Natural killer cell treated with Interleukin-12 subunit alpha and Interleukin-12 subunit beta and Interleukin-15 and Interleukin-18, amount 100 ng/mL, for 72 hours (primary cell): ENCODE measurements at regions not wholly inside any gene's neighbourhood (a gene's known extent, or its start where the extent isn't known, plus 50 kb on each side); places are given as distances from the start of the nearest gene placed in this dataset.

Source experiments
- ATAC-seq, 2 donors: fragments of 150-1000 bp; cut with Tn5 transposase in 1 of 2; sonication (Bioruptor Pico), chemical (Tn5 transposase) in 1 of 2; 2 replicates each; pipeline ENCODE4 v1.10.0; 2021
- DNase-seq: peaks from one replicate; pipeline ENCODE4 v3.0.0; 2022; ENCODE audit warnings: low spot score
- H3K27ac Mint-ChIP-seq, 2 donors: 1 replicate in 1 of 2; 2 replicates in 1 of 2; pipeline ENCODE4 v1.8.0; 2022; ENCODE audit warnings: mixed read lengths in 2 of 2, mild to moderate bottlenecking in 1 of 2, moderate library complexity in 1 of 2
- H3K27me3 Mint-ChIP-seq, 2 donors: 1 replicate in 1 of 2; 2 replicates in 1 of 2; pipeline ENCODE4 v1.8.0; 2022; ENCODE audit warnings: mixed read lengths in 2 of 2
- H3K36me3 Mint-ChIP-seq: one replicate; pipeline ENCODE4 v1.8.0; 2022; ENCODE audit warnings: mixed read lengths
- H3K4me1 Mint-ChIP-seq, 2 donors: 1 replicate in 1 of 2; 2 replicates in 1 of 2; pipeline ENCODE4 v1.8.0; 2022; ENCODE audit warnings: low read depth in 2 of 2, mixed read lengths in 2 of 2, mild to moderate bottlenecking in 1 of 2
- H3K4me3 Mint-ChIP-seq: one replicate; pipeline ENCODE4 v1.8.0; 2022; ENCODE audit warnings: mixed read lengths
- H3K9me3 Mint-ChIP-seq: 2 replicates; pipeline ENCODE4 v1.8.0; 2022; ENCODE audit warnings: mixed read lengths

DNA sequence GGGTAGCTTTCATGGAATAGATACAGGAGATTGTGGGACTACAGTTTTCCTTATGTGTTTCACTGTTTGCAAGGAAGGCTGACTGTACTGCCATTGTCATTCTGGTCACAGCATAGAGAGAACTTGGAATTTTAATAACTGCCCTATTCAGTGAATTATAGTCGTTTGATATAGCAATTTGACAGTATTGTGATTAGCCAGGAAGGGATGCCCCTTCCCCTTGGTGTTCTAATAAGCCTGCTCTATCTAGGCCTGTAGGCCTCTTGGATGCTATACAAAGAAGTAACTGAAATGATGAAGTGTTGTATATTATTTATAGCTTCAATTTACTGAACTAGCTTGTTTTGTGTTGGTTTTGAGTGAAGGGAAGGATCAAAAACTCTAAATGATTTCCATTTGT, 528.6 kb upstream of the CDH2 start:
- no peak overlapping the region for H3K4me3 Mint-ChIP-seq
- no peaks in the 10 kb centered on the region for H3K9me3 Mint-ChIP-seq
- no peak for DNase-seq
- no peaks in the 10 kb centered on the region for H3K4me1 Mint-ChIP-seq
- H3K27ac Mint-ChIP-seq, result no peak overlapping the region
- no peak for ATAC-seq
- peaks cover 0 to 3% of the 10 kb centered on the region in 2 donors for H3K27me3 Mint-ChIP-seq
- H3K36me3 Mint-ChIP-seq, result no peaks in the 10 kb centered on the region

DNA sequence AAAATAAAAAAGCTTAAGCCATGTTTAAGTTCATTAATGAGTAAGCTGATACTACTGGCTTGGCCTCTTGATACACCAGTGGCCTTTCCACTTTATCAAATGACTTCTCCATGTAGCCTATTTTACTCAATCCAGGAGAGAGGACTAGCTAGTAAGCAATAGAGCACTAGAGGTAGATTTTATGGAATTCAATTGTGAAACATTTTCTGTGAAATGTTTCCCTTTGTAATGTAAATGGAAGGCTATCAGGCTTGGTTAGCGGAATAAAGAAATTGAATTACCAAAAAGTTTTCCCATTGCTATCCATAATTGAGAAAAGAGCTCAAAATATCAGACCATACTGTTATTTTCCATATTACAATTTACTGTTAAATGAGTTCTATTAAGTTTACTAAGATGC, 515.4 kb upstream of the CDH2 start:
- no peaks in the 10 kb centered on the region for H3K9me3 Mint-ChIP-seq
- ATAC-seq (no peak), DNase-seq (no peak)
- H3K4me1 Mint-ChIP-seq, result peaks cover 0 to 2% of the 10 kb centered on the region in 2 donors
- H3K4me3 Mint-ChIP-seq, result no peak overlapping the region
- H3K27me3 Mint-ChIP-seq, result no peaks in the 10 kb centered on the region
- H3K27ac Mint-ChIP-seq, result no peak overlapping the region
- H3K36me3 Mint-ChIP-seq, result no peaks in the 10 kb centered on the region

DNA sequence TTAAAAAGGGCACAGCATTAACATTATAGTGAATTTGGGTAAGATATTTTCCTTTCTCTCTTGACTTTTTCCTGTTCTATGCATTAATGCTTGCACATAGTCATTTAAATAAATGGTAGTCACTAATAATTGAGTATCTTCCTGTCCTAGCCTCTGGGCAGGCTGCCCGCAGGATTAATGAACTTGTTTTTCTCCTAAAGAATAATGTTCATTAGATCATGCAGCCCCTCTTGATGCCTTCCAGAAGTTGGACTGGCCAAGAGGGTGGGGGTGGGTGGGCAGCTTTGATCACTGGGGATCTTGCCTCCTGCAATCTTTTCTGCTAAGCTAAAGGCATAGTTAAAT, 514.5 kb upstream of the CDH2 start:
- no peak for DNase-seq
- Mint-ChIP-seq H3K36me3 (no peaks in the 10 kb centered on the region), H3K9me3 (no peaks in the 10 kb centered on the region), H3K4me1 (peaks cover 0 to 4% of the 10 kb centered on the region in 2 donors), H3K27ac (no peak overlapping the region), H3K4me3 (no peak overlapping the region), H3K27me3 (no peaks in the 10 kb centered on the region)
- ATAC-seq, result no peak

DNA sequence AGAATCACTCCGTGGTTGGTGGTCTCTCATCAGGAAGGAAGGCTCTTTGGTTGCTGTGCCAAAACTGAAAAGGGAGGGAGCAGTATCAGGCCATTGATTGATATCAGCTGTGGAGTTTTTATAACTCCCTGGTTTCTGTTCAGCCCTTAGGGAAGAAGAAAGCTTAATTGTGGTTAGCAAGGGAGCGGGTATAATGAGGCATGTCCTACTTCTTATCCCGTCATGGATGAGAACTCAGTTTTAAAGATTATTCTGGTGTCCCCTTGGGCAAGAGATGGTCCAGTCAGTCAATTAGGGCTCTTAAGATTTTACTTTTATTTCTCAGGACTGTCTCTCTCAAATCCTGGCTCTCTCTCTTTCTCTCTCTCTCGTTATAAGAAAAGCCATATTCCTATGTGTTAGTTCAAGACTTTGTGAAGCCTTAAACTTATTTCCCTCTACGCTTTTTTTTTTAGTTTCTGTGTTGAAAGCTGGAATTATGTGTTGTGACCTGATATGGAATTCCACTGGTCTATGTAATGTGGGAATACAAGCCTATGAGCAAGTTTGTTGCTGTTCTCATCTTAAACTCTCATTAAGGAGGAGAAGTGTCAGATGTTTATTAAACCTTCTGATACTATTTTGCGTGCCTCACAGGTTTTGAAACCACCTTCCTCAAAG, 514.0 kb upstream of the CDH2 start:
- Mint-ChIP-seq H3K9me3 (no peaks in the 10 kb centered on the region), H3K4me3 (no peak overlapping the region), H3K27ac (no peak overlapping the region), H3K4me1 (peaks cover 0 to 4% of the 10 kb centered on the region in 2 donors), H3K27me3 (no peaks in the 10 kb centered on the region), H3K36me3 (no peaks in the 10 kb centered on the region)
- ATAC-seq (no peak), DNase-seq (no peak)

DNA sequence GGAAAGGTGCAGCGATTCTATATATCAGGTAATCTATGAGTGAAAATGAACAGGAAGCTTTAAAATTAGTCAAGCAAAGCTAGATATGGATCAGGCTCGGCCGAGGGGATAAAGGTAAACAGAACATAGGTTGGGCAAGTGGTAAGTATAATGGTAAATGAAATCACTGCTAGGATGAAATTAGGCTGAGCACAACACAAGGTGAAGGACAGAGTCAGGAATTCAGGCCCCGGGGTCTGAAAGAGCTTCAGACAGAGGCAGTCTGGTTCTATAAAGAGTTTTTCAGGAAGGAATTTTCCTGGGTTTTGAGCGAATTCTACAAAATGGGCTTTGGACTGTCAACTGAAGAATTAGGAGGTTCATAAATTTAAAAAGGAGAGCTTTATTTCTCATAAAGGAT, 513.2 kb upstream of the CDH2 start:
- Mint-ChIP-seq H3K9me3 (no peaks in the 10 kb centered on the region), H3K27me3 (no peaks in the 10 kb centered on the region), H3K27ac (no peak overlapping the region), H3K36me3 (no peaks in the 10 kb centered on the region), H3K4me1 (peaks cover 0 to 4% of the 10 kb centered on the region in 2 donors), H3K4me3 (no peak overlapping the region)
- DNase-seq (no peak), ATAC-seq (no peak)

DNA sequence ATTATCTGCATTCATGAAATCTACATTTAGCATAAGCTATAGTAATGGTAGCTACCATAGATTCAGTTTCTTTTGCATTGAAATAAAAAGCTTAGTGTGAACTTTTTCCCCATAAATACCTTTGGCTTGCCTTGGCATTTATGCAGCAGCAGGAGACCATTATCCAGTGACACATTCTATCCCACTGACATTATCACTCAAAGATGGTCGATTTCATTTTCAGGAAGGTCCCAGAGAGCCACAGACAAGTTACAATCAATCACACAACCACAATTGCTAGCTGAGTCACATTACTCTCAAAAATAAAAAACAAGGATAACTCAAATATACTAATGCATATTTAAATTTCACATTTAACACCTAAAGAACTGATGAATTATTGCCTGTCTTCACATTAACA, 512.7 kb upstream of the CDH2 start:
- Mint-ChIP-seq H3K4me3 (no peak overlapping the region), H3K4me1 (peaks cover 0 to 6% of the 10 kb centered on the region in 2 donors), H3K36me3 (no peaks in the 10 kb centered on the region), H3K9me3 (peaks cover 2% of the 10 kb centered on the region), H3K27ac (no peak overlapping the region), H3K27me3 (no peaks in the 10 kb centered on the region)
- no peak for DNase-seq
- ATAC-seq, result no peak

DNA sequence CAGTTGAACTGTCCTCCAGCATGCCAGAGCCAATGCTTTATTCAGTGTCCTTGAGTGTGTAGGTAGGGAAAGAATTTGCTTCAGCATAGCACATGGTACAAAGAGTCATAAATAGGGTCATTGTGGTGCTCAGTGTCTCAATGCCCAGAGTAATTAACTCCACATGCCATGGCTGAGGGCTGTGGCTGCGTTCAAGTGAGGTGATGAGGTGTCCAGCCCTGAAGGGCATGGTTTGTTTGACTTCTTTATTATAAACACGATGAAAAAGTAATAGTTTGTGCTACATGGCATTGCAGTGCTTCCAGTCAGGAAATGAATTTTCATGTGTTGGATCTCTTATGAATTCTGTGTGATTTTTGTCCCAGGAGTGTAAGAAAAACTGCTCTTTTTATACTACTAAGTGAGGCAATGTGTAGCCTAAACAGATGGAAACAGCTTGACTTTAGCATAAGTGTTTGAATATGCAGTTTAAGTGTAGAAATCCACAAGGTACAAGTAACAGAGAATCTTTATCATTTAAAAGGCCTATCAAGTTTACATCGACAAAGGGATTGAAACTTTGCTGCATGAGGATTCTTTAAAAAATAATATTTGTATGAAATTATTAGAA, 507.9 kb upstream of the CDH2 start:
- H3K36me3 Mint-ChIP-seq, result no peaks in the 10 kb centered on the region
- H3K27me3 Mint-ChIP-seq, result no peaks in the 10 kb centered on the region
- ATAC-seq (no peak), DNase-seq (no peak)
- no peak overlapping the region for H3K4me3 Mint-ChIP-seq
- H3K4me1 Mint-ChIP-seq, result peaks cover 0 to 9% of the 10 kb centered on the region in 2 donors
- no peak overlapping the region for H3K27ac Mint-ChIP-seq
- peaks cover 2% of the 10 kb centered on the region for H3K9me3 Mint-ChIP-seq

DNA sequence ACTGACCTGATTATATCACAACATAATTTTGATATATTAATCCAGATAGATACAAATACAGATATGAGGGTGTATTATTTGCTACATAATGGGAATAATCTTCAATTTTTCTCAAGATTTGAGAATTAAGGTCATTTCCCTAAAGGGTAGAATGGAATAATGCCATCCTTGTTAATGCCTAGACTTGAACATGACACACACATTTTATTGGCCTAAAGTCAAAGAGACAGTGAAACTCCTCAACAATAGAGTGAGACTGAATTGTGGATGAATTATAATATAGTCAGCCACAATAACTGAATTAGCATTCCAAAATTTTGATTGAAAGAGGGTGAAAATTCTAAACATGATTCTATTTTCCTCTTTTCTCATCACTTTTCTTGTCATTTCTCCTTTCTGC, 506.0 kb upstream of the CDH2 start:
- no peak for DNase-seq
- no peaks in the 10 kb centered on the region for H3K36me3 Mint-ChIP-seq
- H3K9me3 Mint-ChIP-seq, result peaks cover 2% of the 10 kb centered on the region
- no peak overlapping the region for H3K4me3 Mint-ChIP-seq
- H3K27me3 Mint-ChIP-seq, result no peaks in the 10 kb centered on the region
- ATAC-seq, result no peak
- no peak overlapping the region for H3K27ac Mint-ChIP-seq
- H3K4me1 Mint-ChIP-seq, result peaks cover 0 to 9% of the 10 kb centered on the region in 2 donors

DNA sequence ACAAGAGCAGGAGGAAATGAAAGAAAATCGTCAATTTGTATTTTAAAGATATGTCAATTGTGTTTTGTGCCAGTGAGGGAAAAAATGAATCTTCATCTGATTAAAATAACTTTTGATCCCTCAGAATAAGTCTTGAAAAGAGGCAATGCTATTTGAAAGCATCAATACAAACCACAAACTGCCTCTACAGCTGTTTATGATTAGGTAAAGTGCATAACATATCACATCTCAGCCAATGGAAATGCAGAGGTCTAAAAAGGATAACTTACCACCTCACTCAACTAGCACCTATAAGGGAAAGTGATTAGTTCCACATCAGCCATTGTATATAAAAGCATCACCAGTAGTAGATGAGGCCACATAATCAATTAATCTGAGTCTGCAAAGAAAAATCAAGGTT, 492.2 kb upstream of the CDH2 start:
- Mint-ChIP-seq H3K9me3 (peaks cover 4% of the 10 kb centered on the region), H3K4me3 (no peak overlapping the region), H3K36me3 (peaks cover 5% of the 10 kb centered on the region), H3K27me3 (no peaks in the 10 kb centered on the region), H3K27ac (no peak overlapping the region), H3K4me1 (no peaks in the 10 kb centered on the region)
- no peak for ATAC-seq
- no peak for DNase-seq

DNA sequence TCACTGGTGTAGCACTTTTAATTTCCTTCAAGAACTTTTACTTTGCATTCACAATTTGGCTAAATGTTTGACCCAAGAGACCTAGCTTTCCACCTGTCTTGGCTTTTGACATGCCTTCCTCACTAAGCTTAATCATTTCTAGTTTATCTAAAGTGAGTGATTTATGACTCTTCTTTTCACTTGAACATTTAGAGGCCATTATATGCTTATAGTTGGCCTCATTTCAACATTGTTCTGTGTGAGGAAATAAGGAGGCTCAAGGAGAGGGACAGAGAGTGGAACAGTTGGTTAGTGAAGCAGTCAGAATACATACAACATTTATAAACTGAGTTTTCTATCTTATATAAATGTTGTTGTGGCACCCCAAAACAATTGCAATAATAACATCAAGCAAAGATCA, 489.3 kb upstream of the CDH2 start:
- DNase-seq, result no peak
- H3K4me3 Mint-ChIP-seq, result no peak overlapping the region
- H3K36me3 Mint-ChIP-seq, result no peaks in the 10 kb centered on the region
- no peaks in the 10 kb centered on the region for H3K4me1 Mint-ChIP-seq
- H3K9me3 Mint-ChIP-seq, result peaks cover 5% of the 10 kb centered on the region
- no peak overlapping the region for H3K27ac Mint-ChIP-seq
- ATAC-seq, result no peak
- H3K27me3 Mint-ChIP-seq, result no peaks in the 10 kb centered on the region

DNA sequence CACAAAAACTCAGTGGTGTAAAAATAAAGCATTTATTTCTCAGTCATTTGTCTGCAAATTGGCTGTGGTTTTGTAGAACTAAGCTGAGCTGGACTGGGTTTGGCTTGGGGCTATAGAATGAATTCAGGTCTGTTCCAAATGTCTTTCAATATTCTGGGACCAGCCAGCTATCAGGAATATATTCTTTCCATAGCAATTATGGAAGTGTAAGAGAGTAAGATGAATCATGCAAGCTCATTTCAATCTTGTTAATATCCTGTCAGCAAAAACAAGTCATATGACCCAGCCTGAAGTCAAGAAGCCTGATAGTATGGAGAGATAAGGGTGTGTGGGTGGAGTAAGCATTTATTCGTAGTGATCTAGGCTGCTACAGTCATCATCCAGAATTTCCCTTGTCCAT, 481.0 kb upstream of the CDH2 start:
- peaks cover under 1% of the 10 kb centered on the region for H3K36me3 Mint-ChIP-seq
- H3K4me1 Mint-ChIP-seq, result no peaks in the 10 kb centered on the region
- DNase-seq (no peak), ATAC-seq (no peak)
- H3K27ac Mint-ChIP-seq, result no peak overlapping the region
- H3K4me3 Mint-ChIP-seq, result no peak overlapping the region
- no peaks in the 10 kb centered on the region for H3K27me3 Mint-ChIP-seq
- H3K9me3 Mint-ChIP-seq, result peaks cover 6% of the 10 kb centered on the region

DNA sequence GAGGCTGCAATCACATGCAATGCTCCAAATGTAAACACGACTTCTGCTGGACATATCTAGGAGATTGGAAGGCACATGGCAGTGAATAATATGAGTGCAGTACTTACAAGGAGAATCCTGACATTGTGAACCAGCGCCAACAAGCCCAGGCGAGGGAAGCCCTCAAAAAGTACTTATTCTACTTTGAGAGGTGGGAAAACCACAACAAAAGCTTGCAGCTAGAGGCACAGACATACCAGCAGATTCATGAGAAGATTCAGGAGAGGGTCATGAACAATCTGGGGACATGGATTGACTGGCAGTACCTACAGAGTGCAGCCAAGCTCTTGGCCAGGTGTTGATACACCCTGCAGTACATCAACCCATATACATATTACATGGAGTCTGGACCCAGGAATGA, 475.7 kb upstream of the CDH2 start:
- H3K36me3 Mint-ChIP-seq, result peaks cover 8% of the 10 kb centered on the region
- no peak overlapping the region for H3K4me3 Mint-ChIP-seq
- ATAC-seq (no peak), DNase-seq (no peak)
- no peak overlapping the region for H3K27ac Mint-ChIP-seq
- peaks cover 9% of the 10 kb centered on the region for H3K9me3 Mint-ChIP-seq
- H3K27me3 Mint-ChIP-seq, result no peaks in the 10 kb centered on the region
- H3K4me1 Mint-ChIP-seq, result no peaks in the 10 kb centered on the region

DNA sequence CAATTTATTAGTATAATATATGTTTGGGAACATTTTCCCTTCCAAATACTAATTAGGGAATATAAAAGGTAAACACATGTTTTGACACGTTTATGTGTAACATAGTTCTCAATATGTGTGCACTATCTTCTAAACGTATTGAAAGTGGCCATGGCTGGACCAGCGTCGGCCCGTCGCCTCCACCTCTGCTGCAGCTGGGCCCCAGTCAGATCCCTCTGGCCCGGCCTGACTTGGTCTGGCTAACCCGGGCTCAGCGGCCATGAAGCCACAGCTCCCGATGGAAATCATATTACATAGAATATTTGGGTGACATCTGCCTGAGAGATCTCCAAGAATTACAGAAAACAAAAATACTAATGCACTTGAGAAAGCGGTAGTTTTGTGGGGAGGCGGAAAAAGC, 474.4 kb upstream of the CDH2 start:
- H3K36me3 Mint-ChIP-seq, result peaks cover 8% of the 10 kb centered on the region
- peaks cover 9% of the 10 kb centered on the region for H3K9me3 Mint-ChIP-seq
- no peaks in the 10 kb centered on the region for H3K27me3 Mint-ChIP-seq
- H3K4me3 Mint-ChIP-seq, result no peak overlapping the region
- H3K27ac Mint-ChIP-seq, result no peak overlapping the region
- DNase-seq (no peak), ATAC-seq (no peak)
- no peaks in the 10 kb centered on the region for H3K4me1 Mint-ChIP-seq

DNA sequence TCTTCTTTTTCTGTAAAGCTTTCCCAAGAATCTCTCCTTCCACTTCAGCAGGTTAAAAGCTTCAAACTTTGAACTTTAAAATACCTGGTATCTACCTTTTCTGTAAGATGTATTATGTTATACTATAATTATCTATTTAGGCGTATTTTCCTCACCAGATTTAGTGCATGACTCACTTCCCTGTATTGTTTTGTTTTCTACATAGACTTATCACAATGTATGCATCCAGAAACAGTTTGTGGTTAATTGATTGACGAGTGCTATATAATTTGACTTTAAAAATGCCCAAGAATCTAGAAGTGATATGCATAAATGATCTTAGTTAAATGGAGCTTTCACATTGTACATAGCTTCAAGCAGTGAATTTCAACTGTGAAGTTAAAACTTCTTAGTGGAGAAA, 473.9 kb upstream of the CDH2 start:
- H3K27ac Mint-ChIP-seq, result no peak overlapping the region
- H3K4me3 Mint-ChIP-seq, result no peak overlapping the region
- peaks cover 8% of the 10 kb centered on the region for H3K36me3 Mint-ChIP-seq
- DNase-seq (no peak), ATAC-seq (no peak)
- no peaks in the 10 kb centered on the region for H3K27me3 Mint-ChIP-seq
- H3K4me1 Mint-ChIP-seq, result no peaks in the 10 kb centered on the region
- peaks cover 9% of the 10 kb centered on the region for H3K9me3 Mint-ChIP-seq

DNA sequence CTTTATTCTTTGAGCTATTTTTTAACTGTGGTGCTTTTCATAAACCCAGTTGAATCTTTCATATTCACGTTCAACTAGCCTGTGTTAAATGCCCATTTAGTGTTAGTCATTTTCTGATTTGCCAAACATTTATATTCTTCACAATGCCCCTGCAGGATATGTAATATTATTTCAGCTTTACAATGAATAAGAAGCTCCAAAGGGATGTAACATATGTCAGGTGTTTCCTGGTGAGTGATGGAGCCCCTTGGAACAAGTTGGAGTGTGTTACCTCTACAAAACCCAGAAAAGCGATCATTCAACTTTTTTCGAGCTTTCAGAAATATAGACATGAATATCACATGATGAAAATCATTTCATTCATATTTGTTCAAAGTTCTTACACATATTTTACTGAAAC, 471.0 kb upstream of the CDH2 start:
- H3K36me3 Mint-ChIP-seq, result peaks cover 7% of the 10 kb centered on the region
- no peak overlapping the region for H3K4me3 Mint-ChIP-seq
- H3K4me1 Mint-ChIP-seq, result no peaks in the 10 kb centered on the region
- H3K27ac Mint-ChIP-seq, result no peak overlapping the region
- no peak for DNase-seq
- peaks cover 7% of the 10 kb centered on the region for H3K9me3 Mint-ChIP-seq
- no peaks in the 10 kb centered on the region for H3K27me3 Mint-ChIP-seq
- ATAC-seq, result no peak
